ENCODE measurements at regions not wholly inside any gene's neighbourhood (a gene's known extent, or its start where the extent isn't known, plus 50 kb on each side); places are given as distances from the start of the nearest gene placed in this dataset.
"Not testable (repeated sequence)": the region's sequence is repeated elsewhere in the genome, so short reads cannot be mapped to it uniquely, and the experiment has no call there.

- no peak for DNase-seq (ENCODE audit: low spot score)
These were observed 913.4 kb upstream of the RAG2 start for GRCh38 chr11:37511425-37511933.

GRCh38 chr11:37509506-37509905 is 911.5 kb upstream of the RAG2 start:
- no peak for DNase-seq (ENCODE audit: low spot score)

- DNase-seq (ENCODE audit: low spot score), result no peak
These were observed 908.5 kb upstream of the RAG2 start for GRCh38 chr11:37506531-37506930.

GRCh38 chr11:37505406-37505805 is 907.4 kb upstream of the RAG2 start:
- DNase-seq (ENCODE audit: low spot score), result no peak

GRCh38 chr11:37504921-37505320 is 906.9 kb upstream of the RAG2 start:
- DNase-seq (ENCODE audit: low spot score), result no peak

- no peak for DNase-seq (ENCODE audit: low spot score)
These were observed 906.1 kb upstream of the RAG2 start for GRCh38 chr11:37504060-37504611.

GRCh38 chr11:37503411-37504059 is 905.5 kb upstream of the RAG2 start:
- DNase-seq (ENCODE audit: low spot score), result no peak

GRCh38 chr11:37502202-37502601 is 904.2 kb upstream of the RAG2 start:
- DNase-seq (ENCODE audit: low spot score), result no peak

GRCh38 chr11:37500425-37500824 is 902.4 kb upstream of the RAG2 start:
- DNase-seq (ENCODE audit: low spot score), result no peak

- no peak for DNase-seq (ENCODE audit: low spot score)
These were observed 899.3 kb upstream of the RAG2 start for GRCh38 chr11:37497326-37497725.

GRCh38 chr11:37496201-37496600 is 898.2 kb upstream of the RAG2 start:
- no peak for DNase-seq (ENCODE audit: low spot score)

- DNase-seq (ENCODE audit: low spot score), result no peak
These were observed 886.3 kb upstream of the RAG2 start for GRCh38 chr11:37484298-37484697.

GRCh38 chr11:37483761-37484160 is 885.7 kb upstream of the RAG2 start:
- no peak for DNase-seq (ENCODE audit: low spot score)

- DNase-seq (ENCODE audit: low spot score), result no peak
These were observed 876.9 kb upstream of the RAG2 start for GRCh38 chr11:37474889-37475288.

- no peak for DNase-seq (ENCODE audit: low spot score)
These were observed 870.3 kb upstream of the RAG2 start for GRCh38 chr11:37468344-37468743.

- DNase-seq (ENCODE audit: low spot score), result no peak
These were observed 867.2 kb upstream of the RAG2 start for GRCh38 chr11:37465221-37465620.

GRCh38 chr11:37459456-37459855 is 861.4 kb upstream of the RAG2 start:
- no peak for DNase-seq (ENCODE audit: low spot score)

- no peak for DNase-seq (ENCODE audit: low spot score)
These were observed 858.7 kb upstream of the RAG2 start for GRCh38 chr11:37456746-37457145.

GRCh38 chr11:37451903-37452302 is 853.9 kb upstream of the RAG2 start:
- DNase-seq (ENCODE audit: low spot score), result no peak

- DNase-seq (ENCODE audit: low spot score), result no peak
These were observed 852.6 kb upstream of the RAG2 start for GRCh38 chr11:37450613-37451012.

GRCh38 chr11:37449146-37449545 is 851.1 kb upstream of the RAG2 start:
- no peak for DNase-seq (ENCODE audit: low spot score)

- no peak for DNase-seq (ENCODE audit: low spot score)
These were observed 844.5 kb upstream of the RAG2 start for GRCh38 chr11:37442576-37442975.

GRCh38 chr11:37431633-37432230 is 833.7 kb upstream of the RAG2 start:
- not testable (repeated sequence) for DNase-seq (ENCODE audit: low spot score)
